ENCODE measurements at regions not wholly inside any gene's neighbourhood (a gene's known extent, or its start where the extent isn't known, plus 50 kb on each side); places are given as distances from the start of the nearest gene placed in this dataset.

DNA sequence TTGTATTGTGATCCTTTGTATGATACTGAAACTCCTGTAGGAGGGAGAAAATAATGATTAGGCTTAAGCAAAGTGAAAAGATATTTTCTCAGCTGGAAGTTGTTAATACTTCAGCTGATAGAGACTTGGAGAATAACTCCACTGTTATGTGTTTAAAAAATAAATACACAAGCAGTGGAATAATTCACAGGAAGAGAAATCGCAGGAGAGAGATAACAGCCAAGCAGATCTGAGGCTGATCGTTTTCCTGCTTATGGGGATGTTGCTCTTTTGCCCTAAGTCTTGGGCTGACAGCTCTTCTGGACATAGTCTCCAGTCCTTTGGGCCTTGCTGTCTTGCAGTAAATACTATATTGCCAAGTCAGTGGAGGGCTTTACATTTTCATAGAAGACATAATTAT lies 93.3 kb downstream of the OLFM4 start:
- Histone ChIP-seq H3K4me1 (ENCODE audit: control insufficient read depth, insufficient read depth, low read length) (peaks cover 6% of the 10 kb centered on the region), H3K27ac (ENCODE audit: low read depth, low read length) (no peak overlapping the region), H3K27me3 (ENCODE audit: control insufficient read depth, insufficient read depth, low read length, poor library complexity, severe bottlenecking) (no peaks in the 10 kb centered on the region), H3K4me3 (ENCODE audit: low read length) (no peak overlapping the region), H3K36me3 (ENCODE audit: control insufficient read depth, insufficient read depth, low read length) (no peaks in the 10 kb centered on the region), H3K9ac (ENCODE audit: extremely low read depth, low read length, poor library complexity, severe bottlenecking) (no peak overlapping the region), H3K9me3 (ENCODE audit: control insufficient read depth, low read length) (peaks cover 20% of the 10 kb centered on the region)
- no peak overlapping the region for H3K27ac Mint-ChIP-seq
- peaks cover 13% of the 10 kb centered on the region for H3K9me3 Mint-ChIP-seq
- H3K4me1 Mint-ChIP-seq = peaks cover 14% of the 10 kb centered on the region
- TF ChIP-seq, protein P1, sequence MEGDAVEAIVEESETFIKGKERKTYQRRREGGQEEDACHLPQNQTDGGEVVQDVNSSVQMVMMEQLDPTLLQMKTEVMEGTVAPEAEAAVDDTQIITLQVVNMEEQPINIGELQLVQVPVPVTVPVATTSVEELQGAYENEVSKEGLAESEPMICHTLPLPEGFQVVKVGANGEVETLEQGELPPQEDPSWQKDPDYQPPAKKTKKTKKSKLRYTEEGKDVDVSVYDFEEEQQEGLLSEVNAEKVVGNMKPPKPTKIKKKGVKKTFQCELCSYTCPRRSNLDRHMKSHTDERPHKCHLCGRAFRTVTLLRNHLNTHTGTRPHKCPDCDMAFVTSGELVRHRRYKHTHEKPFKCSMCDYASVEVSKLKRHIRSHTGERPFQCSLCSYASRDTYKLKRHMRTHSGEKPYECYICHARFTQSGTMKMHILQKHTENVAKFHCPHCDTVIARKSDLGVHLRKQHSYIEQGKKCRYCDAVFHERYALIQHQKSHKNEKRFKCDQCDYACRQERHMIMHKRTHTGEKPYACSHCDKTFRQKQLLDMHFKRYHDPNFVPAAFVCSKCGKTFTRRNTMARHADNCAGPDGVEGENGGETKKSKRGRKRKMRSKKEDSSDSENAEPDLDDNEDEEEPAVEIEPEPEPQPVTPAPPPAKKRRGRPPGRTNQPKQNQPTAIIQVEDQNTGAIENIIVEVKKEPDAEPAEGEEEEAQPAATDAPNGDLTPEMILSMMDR (conservative IDR thresholded peaks at IDR 0.05) = no peak
- DNase-seq = no peak
- no peaks in the 10 kb centered on the region for H3K27me3 Mint-ChIP-seq (ENCODE audit: insufficient read depth)
- peaks cover 3% of the 10 kb centered on the region for H3K36me3 Mint-ChIP-seq (ENCODE audit: low read depth)
- no peak overlapping the region for H3K4me3 Mint-ChIP-seq
- 71 to 76% methylated on average over 2 of the region's 2 CpGs for WGBS, 2 experiments (ENCODE audit: insufficient coverage in 1 of 2, insufficient read length in 1 of 2)

DNA sequence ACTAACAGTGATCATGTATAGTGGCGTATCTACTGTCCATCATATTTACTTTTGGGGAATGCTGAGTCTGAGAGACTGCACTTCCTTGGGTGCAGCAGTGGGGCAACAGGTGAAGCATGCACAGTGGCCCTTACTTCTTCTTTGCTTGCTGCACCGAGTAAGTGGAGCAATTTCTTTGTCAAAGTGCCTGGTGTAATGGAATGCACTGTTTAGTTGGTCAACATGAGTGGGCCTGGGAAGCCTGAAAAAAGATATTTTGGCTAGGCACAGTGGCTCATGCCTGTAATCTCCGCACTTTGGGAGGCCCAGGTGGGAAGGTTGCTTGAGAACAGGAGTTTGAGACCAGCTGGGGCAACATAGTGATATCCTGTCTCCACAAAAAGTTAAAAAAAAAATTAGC lies 94.9 kb downstream of the OLFM4 start:
- no peaks in the 10 kb centered on the region for H3K27me3 ChIP-seq (ENCODE audit: control insufficient read depth, insufficient read depth, low read length, poor library complexity, severe bottlenecking)
- 97 to 98% methylated on average over 3 of the region's 3 CpGs for WGBS, 2 experiments (ENCODE audit: insufficient coverage in 1 of 2, insufficient read length in 1 of 2)

DNA sequence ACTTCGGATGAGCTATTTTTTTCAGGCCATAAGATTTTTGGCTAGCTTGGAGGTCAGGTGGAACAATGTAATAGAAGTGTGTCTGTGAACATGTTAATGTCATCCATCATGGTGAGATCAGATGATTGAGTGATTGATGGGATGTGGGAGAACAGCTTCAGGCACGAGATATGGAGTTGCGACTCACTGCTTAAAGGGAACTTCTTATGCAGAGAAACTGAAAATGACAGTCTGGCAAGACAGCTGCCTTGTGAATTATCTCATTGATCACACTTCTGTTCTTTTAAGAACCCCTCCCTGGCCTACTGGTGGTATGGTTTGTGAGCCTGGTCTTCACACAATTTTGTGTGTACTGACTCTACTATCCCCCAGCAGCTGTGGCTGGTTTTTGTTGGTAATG lies 96.0 kb downstream of the OLFM4 start:
- TF ChIP-seq, protein P1 (conservative IDR thresholded peaks at IDR 0.05) = no peak
- DNase-seq = no peak
- H3K27ac Mint-ChIP-seq = no peak overlapping the region
- H3K27me3 Mint-ChIP-seq (ENCODE audit: insufficient read depth) = peaks cover 5% of the 10 kb centered on the region
- no peak overlapping the region for H3K4me3 ChIP-seq (ENCODE audit: low read length)
- no peak overlapping the region for H3K9ac ChIP-seq (ENCODE audit: extremely low read depth, low read length, poor library complexity, severe bottlenecking)
- H3K27me3 ChIP-seq (ENCODE audit: control insufficient read depth, insufficient read depth, low read length, poor library complexity, severe bottlenecking) = no peaks in the 10 kb centered on the region
- H3K9me3 ChIP-seq (ENCODE audit: control insufficient read depth, low read length) = no peaks in the 10 kb centered on the region
- 81 to 91% methylated on average over 2 to 3 of the region's 3 CpGs for WGBS, 2 experiments (ENCODE audit: insufficient coverage in 1 of 2, insufficient read length in 1 of 2)
- H3K4me3 Mint-ChIP-seq = no peak overlapping the region
- peaks cover 26% of the 10 kb centered on the region for H3K4me1 Mint-ChIP-seq
- H3K27ac ChIP-seq (ENCODE audit: low read depth, low read length) = no peak overlapping the region
- peaks cover 12% of the 10 kb centered on the region for H3K4me1 ChIP-seq (ENCODE audit: control insufficient read depth, insufficient read depth, low read length)
- no peaks in the 10 kb centered on the region for H3K36me3 Mint-ChIP-seq (ENCODE audit: low read depth)
- H3K9me3 Mint-ChIP-seq = no peaks in the 10 kb centered on the region
- H3K36me3 ChIP-seq (ENCODE audit: control insufficient read depth, insufficient read depth, low read length) = no peaks in the 10 kb centered on the region

More for the DNA sequence above, 94.9 kb downstream of the OLFM4 start:
- peaks cover 8% of the 10 kb centered on the region for H3K9me3 ChIP-seq (ENCODE audit: control insufficient read depth, low read length)
- TF ChIP-seq, protein P1 (conservative IDR thresholded peaks at IDR 0.05) = no peak
- no peaks in the 10 kb centered on the region for H3K36me3 ChIP-seq (ENCODE audit: control insufficient read depth, insufficient read depth, low read length)
- H3K9ac ChIP-seq (ENCODE audit: extremely low read depth, low read length, poor library complexity, severe bottlenecking) = no peak overlapping the region
- DNase-seq = no peak
- H3K27ac Mint-ChIP-seq = no peak overlapping the region
- no peak overlapping the region for H3K27ac ChIP-seq (ENCODE audit: low read depth, low read length)
- H3K36me3 Mint-ChIP-seq (ENCODE audit: low read depth) = peaks cover 2% of the 10 kb centered on the region
- peaks cover 12% of the 10 kb centered on the region for H3K4me1 ChIP-seq (ENCODE audit: control insufficient read depth, insufficient read depth, low read length)
- no peak overlapping the region for H3K4me3 Mint-ChIP-seq
- peaks cover 2% of the 10 kb centered on the region for H3K9me3 Mint-ChIP-seq
- no peak overlapping the region for H3K4me3 ChIP-seq (ENCODE audit: low read length)
- H3K27me3 Mint-ChIP-seq (ENCODE audit: insufficient read depth) = peaks cover 4% of the 10 kb centered on the region
- H3K4me1 Mint-ChIP-seq = peaks cover 26% of the 10 kb centered on the region
